ENCODE measurements at regions not wholly inside any gene's neighbourhood (a gene's known extent, or its start where the extent isn't known, plus 50 kb on each side); places are given as distances from the start of the nearest gene placed in this dataset.

GRCh38 chrX:150236327-150236726, 126.8 kb upstream of the MAMLD1 start:
- no peaks in the 10 kb centered on the region for H3K9me3 ChIP-seq
- ATAC-seq (no peak), DNase-seq (no peak)
- TF ChIP-seq CTCF (IDR thresholded peaks at IDR 0.05), result no peak
- no peak overlapping the region for H3K27ac ChIP-seq
- no peak overlapping the region for H3K4me3 ChIP-seq
- H3K36me3 ChIP-seq (ENCODE audit: insufficient read depth in 1 of 2, low read depth in 1 of 2), result no peaks in the 10 kb centered on the region
- no peaks in the 10 kb centered on the region for H3K4me1 ChIP-seq
- WGBS, 3 donors, result 55 to 81% (median 81%) methylated on average over 3 of the region's 3 CpGs
- intact Hi-C loops (cut with DNase I), result no loop called here
- no peaks in the 10 kb centered on the region for H3K27me3 ChIP-seq (ENCODE audit: insufficient read depth in 3 of 3, low read length in 2 of 3)

GRCh38 chrX:150238632-150239382, 124.3 kb upstream of the MAMLD1 start:
- Histone ChIP-seq H3K27ac (no peak overlapping the region), H3K4me3 (no peak overlapping the region), H3K36me3 (ENCODE audit: insufficient read depth in 1 of 2, low read depth in 1 of 2) (no peaks in the 10 kb centered on the region), H3K27me3 (ENCODE audit: insufficient read depth in 3 of 3, low read length in 2 of 3) (no peaks in the 10 kb centered on the region), H3K9me3 (no peaks in the 10 kb centered on the region), H3K4me1 (no peaks in the 10 kb centered on the region)
- intact Hi-C loops (cut with DNase I), result no loop called here
- WGBS, 3 donors, result 62 to 72% (median 70%) methylated on average over 6 of the region's 6 CpGs
- ATAC-seq (no peak), DNase-seq (no peak)
- no peak for TF ChIP-seq CTCF (IDR thresholded peaks at IDR 0.05)

- no peaks in the 10 kb centered on the region for H3K36me3 ChIP-seq (ENCODE audit: insufficient read depth in 1 of 2, low read depth in 1 of 2)
Observed at GRCh38 chrX:150239946-150240642, 123.0 kb upstream of the MAMLD1 start.

GRCh38 chrX:150240643-150240970, 122.5 kb upstream of the MAMLD1 start:
- no peaks in the 10 kb centered on the region for H3K36me3 ChIP-seq (ENCODE audit: insufficient read depth in 1 of 2, low read depth in 1 of 2)
- no peak overlapping the region for H3K27ac ChIP-seq
- ATAC-seq, result no peak
- intact Hi-C loops (cut with DNase I), result no loop called here
- DNase-seq, result no peak
- 68 to 91% (median 84%) methylated on average over 5 of the region's 5 CpGs for WGBS, 3 donors
- H3K27me3 ChIP-seq (ENCODE audit: insufficient read depth in 3 of 3, low read length in 2 of 3), result no peaks in the 10 kb centered on the region
- H3K4me1 ChIP-seq, result no peaks in the 10 kb centered on the region
- no peak for TF ChIP-seq CTCF (IDR thresholded peaks at IDR 0.05)
- no peak overlapping the region for H3K4me3 ChIP-seq
- no peaks in the 10 kb centered on the region for H3K9me3 ChIP-seq

More at GRCh38 chrX:150239946-150240642, 123.0 kb upstream of the MAMLD1 start:
- no peak for DNase-seq
- WGBS, 3 donors, result 77 to 97% (median 89%) methylated on average over 3 to 4 of the region's 4 CpGs
- no peak for ATAC-seq
- Histone ChIP-seq H3K27ac (no peak overlapping the region), H3K27me3 (ENCODE audit: insufficient read depth in 3 of 3, low read length in 2 of 3) (no peaks in the 10 kb centered on the region), H3K4me3 (no peak overlapping the region), H3K9me3 (no peaks in the 10 kb centered on the region), H3K4me1 (no peaks in the 10 kb centered on the region)
- no peak for TF ChIP-seq CTCF (IDR thresholded peaks at IDR 0.05)
- intact Hi-C loops (cut with DNase I), result no loop called here
